SK-N-MC (cell line): ENCODE measurements at regions not wholly inside any gene's neighbourhood (a gene's known extent, or its start where the extent isn't known, plus 50 kb on each side); places are given as distances from the start of the nearest gene placed in this dataset.

Source experiments
- DNase-seq: peaks from one replicate; pipeline ENCODE4 v3.0.0-alpha.2; 2011; ENCODE audit warnings: low read depth, low spot score
- H3K27ac ChIP-seq: fragments of 200-600 bp; sonication (generic); 2 replicates; pipeline ENCODE4 v1.5.1; 2016; ENCODE audit warnings: mixed run types
- H3K36me3 ChIP-seq: fragments of 200-600 bp; sonication (generic); 2 replicates; pipeline ENCODE4 v1.6.1; 2017; ENCODE audit warnings: antibody characterized with exemption, low read length, mixed read lengths; ENCODE audit not compliant: insufficient read depth
- H3K4me3 ChIP-seq: fragments of 200-600 bp; sonication (generic); 2 replicates; pipeline ENCODE4 v1.5.1; 2016
- H3K9ac ChIP-seq: fragments of 200-600 bp; sonication (generic); 2 replicates; pipeline ENCODE4 v1.8.0; 2017; ENCODE audit warnings: mixed run types, mixed read lengths; ENCODE audit not compliant: insufficient read length
- H3K9me3 ChIP-seq: fragments of 200-600 bp; sonication (generic); 2 replicates; pipeline ENCODE4 v1.6.1; 2017; ENCODE audit warnings: low read depth, mild to moderate bottlenecking, antibody characterized with exemption, low read length, moderate library complexity, mixed read lengths
- EZH2 ChIP-seq: fragments of 200-600 bp; sonication (generic); IDR thresholded peaks from one replicate; pipeline ENCODE4 v1.6.1; 2017; ENCODE audit warnings: antibody characterized with exemption
- FOXP2 ChIP-seq: optimal IDR thresholded peaks from 2 replicates; pipeline ENCODE3; 2011; ENCODE audit warnings: mild to moderate bottlenecking, moderate library complexity; ENCODE audit not compliant: insufficient read depth; ENCODE audit errors: extremely low read length, control extremely low read depth
- POLR2AphosphoS5 ChIP-seq: IDR thresholded peaks from 2 replicates; pipeline ENCODE4 v1.6.1; 2012; ENCODE audit warnings: mild to moderate bottlenecking, low read depth, low read length, borderline replicate concordance

DNA sequence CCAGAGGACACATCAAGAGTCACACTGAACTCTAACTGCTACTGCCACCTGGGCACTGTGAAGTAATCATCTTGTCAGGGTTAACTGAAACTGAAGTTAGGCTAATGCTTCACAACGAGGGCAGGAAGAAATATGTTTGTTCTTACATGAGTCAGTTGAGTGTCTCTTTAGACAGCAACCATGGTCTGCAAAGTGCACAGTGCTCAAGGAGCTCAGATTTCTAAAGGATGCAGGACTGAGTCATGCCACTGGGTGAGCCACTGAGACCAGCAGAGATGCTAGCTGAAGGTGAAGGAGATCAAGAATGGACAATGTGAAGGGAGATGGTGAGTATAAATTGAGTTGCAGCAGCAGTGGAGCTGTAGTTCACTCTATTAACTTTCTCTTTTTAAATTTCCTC is 76.0 kb upstream of the CTTNBP2 start:
- no peak overlapping the region for H3K4me3 ChIP-seq
- H3K9me3 ChIP-seq, result no peaks in the 10 kb centered on the region
- TF ChIP-seq EZH2 (no peak), POLR2AphosphoS5 (no peak), FOXP2 (no peak)
- no peak for DNase-seq
- no peaks in the 10 kb centered on the region for H3K36me3 ChIP-seq
- H3K27ac ChIP-seq, result no peak overlapping the region
- no peak overlapping the region for H3K9ac ChIP-seq

DNA sequence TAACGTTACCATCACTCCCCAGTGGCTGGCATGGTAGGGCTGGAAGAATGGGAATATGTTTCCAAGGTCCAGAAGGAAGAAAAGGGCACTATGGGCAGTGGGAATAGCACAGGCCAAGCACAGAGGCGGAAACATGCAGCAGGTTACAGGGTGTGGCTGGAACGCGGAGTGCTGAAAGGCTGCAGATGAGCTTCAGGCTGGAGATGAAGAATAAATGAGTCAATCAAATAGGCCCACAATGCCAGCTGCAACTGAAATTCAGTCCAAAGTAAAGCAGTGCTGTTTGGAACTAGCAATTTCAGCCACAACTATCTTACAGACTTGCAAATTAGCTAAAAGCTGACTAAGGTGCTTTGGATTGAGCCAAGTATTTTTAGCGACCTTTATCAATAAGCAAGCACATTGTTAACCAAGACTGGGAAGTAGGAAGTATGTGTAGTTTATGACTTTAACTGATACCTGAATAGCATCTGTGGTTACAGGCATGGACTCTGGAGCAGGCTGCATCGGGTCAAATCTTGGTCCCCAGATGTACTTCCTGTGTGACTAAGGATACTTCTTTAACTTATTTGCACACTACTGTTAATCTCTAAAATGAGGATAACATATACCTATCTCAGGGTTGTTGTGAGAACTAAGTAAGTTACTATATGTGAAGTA is 77.5 kb upstream of the CTTNBP2 start:
- H3K36me3 ChIP-seq, result no peaks in the 10 kb centered on the region
- no peaks in the 10 kb centered on the region for H3K9me3 ChIP-seq
- no peak for DNase-seq
- TF ChIP-seq POLR2AphosphoS5 (no peak), EZH2 (no peak), FOXP2 (no peak)
- H3K27ac ChIP-seq, result no peak overlapping the region
- no peak overlapping the region for H3K9ac ChIP-seq
- H3K4me3 ChIP-seq, result no peak overlapping the region

DNA sequence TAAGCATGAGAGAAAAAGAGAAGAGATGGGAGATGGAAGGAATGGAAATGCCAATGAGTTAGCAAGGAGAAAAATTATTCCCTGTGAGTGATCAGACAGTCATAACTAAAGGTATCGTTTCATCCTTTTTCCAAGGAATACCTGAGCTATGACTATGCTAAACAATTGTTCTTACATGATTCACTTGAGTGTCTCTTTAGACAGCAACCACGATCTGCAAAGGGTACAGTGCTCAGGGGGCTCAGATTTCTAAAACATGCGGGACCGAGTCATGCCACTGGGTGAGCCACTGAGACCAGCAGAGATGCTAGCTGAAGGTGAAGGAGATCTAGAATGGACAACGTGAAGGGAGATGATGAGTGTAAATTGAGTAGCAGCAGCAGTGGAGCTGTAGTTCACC is 78.0 kb upstream of the CTTNBP2 start:
- Histone ChIP-seq H3K9me3 (no peaks in the 10 kb centered on the region), H3K27ac (no peak overlapping the region), H3K9ac (no peak overlapping the region), H3K36me3 (no peaks in the 10 kb centered on the region), H3K4me3 (no peak overlapping the region)
- no peak for TF ChIP-seq POLR2AphosphoS5
- TF ChIP-seq EZH2, result no peak
- TF ChIP-seq FOXP2, result no peak
- no peak for DNase-seq

DNA sequence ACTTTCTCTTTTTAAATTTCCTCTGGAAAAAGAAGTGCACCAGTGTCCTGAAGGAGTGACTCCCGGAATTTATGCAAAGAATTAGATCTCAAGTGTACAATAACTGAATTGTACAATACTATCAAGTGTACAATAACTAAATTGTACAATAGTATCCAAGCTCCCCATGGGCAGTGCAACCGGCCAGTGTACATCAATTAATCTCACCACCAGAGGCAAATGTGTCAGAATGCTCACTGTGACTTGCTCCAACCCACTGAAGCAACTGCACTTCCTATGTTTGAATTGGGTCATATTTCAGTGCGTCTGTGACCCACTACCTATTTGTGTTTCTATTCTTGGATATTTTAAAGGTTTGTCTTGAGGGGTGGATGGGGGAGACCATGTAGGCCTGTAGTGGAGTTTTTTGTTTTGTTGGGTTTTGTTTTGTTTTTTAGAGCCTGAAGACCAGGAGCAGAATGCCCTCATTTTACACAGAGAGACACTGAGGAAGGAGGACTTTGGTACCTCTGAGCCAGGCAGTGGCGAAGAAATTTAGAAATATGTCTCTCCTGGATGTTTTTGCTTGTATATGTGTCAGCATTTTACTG is 78.5 kb upstream of the CTTNBP2 start:
- TF ChIP-seq EZH2, result no peak
- TF ChIP-seq POLR2AphosphoS5, result no peak
- TF ChIP-seq FOXP2, result no peak
- Histone ChIP-seq H3K9me3 (no peaks in the 10 kb centered on the region), H3K4me3 (no peak overlapping the region), H3K27ac (no peak overlapping the region), H3K9ac (no peak overlapping the region), H3K36me3 (no peaks in the 10 kb centered on the region)
- no peak for DNase-seq

DNA sequence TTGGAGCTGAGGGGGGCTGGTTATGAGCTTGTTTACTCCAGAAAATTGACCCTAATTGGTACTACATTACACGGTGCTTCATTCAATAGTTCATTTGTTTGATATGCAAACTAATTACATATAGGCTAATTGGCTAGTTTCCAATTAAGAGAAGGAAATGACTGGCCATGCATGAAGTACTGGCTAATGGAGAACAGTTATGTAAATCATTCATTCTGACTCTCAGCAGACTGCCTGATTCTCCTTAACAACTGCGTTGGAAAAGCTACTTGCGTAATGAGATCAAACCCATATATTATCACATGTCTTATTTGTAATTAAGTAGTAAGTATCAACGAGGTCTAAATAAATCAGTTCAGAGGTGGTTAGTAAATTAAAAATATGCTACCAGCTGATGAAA is 81.8 kb upstream of the CTTNBP2 start:
- Histone ChIP-seq H3K9ac (no peak overlapping the region), H3K36me3 (no peaks in the 10 kb centered on the region), H3K27ac (no peak overlapping the region), H3K4me3 (no peak overlapping the region), H3K9me3 (no peaks in the 10 kb centered on the region)
- TF ChIP-seq EZH2 (no peak), FOXP2 (no peak), POLR2AphosphoS5 (no peak)
- DNase-seq, result no peak

DNA sequence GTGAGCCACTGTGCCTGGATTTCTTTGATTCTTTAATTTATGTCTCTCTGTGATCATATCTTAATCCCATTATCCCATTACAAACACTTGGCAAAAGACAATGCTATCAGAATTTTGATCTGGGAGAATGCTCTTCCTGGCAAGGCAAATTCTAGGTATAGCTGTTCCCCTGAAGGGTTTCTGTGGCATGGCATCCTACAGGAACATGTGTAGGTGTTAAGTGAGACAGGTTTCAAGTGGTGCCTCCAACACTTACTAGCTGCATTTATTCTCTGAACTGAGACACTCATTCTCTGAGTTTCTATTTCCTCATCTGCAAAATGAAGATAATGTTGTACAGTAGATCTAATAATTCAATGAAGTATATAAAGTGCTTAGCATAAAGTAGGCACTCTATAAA is 87.1 kb upstream of the CTTNBP2 start:
- Histone ChIP-seq H3K9ac (no peak overlapping the region), H3K9me3 (no peaks in the 10 kb centered on the region), H3K27ac (peak overlapping the region; percentile 95), H3K4me3 (no peak overlapping the region), H3K36me3 (no peaks in the 10 kb centered on the region)
- TF ChIP-seq EZH2 (no peak), FOXP2 (no peak), POLR2AphosphoS5 (no peak)
- DNase-seq, result no peak

DNA sequence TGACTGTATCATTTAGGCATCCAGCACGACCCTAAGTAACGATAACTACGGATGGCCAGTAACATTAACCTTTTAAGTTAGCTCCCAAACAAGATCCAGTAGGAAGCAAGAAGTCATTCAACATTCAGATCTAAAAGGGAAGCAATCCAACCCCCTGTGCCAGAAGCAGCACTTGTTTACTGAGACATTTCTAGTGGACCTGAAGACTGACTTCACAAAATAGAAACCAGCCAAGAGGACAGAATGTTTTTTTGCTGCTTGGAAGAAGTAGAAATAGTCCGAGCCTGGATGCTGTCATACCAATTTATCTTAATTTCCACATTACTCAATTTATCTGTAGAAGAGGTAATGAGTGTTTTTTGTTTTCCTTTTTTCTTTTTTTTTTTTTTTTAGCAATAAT is 88.0 kb upstream of the CTTNBP2 start:
- H3K36me3 ChIP-seq, result no peaks in the 10 kb centered on the region
- no peak overlapping the region for H3K4me3 ChIP-seq
- H3K9me3 ChIP-seq, result no peaks in the 10 kb centered on the region
- H3K27ac ChIP-seq, result peak overlapping the region; percentile 95
- DNase-seq, result no peak
- TF ChIP-seq POLR2AphosphoS5, result no peak
- TF ChIP-seq EZH2, result no peak
- no peak overlapping the region for H3K9ac ChIP-seq

DNA sequence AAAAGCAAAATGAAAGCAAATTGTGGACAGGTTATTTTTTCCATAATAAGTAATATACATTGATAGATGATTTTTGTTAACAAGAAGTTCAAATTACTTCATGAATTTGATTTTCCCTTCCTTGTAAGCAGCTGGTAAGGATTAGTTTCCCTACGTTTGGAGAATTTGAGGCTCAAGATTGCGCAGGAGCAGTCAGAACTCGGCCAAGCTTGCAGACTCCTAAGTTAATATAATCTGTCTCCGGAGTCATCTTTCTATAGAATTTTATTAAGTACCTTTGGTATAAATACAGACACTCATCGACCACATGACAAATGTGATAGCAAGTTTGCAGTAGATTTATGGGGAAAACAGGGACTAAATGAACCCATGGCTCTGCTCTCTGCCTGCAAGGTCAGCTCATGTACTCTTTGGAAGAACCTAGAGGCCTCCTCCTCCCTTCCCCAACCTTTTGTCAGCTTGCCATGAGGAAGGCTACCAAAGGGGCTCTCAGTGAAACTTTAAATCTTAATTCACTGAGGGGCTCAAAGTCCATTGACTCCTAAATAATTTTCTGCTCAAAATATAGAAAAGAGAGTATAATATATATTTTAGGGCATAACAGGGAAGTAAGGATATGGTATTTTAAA is 89.2 kb upstream of the CTTNBP2 start:
- no peak for DNase-seq

More for the DNA sequence above, 89.2 kb upstream of the CTTNBP2 start:
- Histone ChIP-seq H3K9ac (peak overlapping the region; percentile 34), H3K4me3 (peak overlapping the region; percentile 32), H3K9me3 (no peaks in the 10 kb centered on the region), H3K36me3 (no peaks in the 10 kb centered on the region), H3K27ac (peak overlapping the region; percentile 95)
- TF ChIP-seq POLR2AphosphoS5 (no peak), FOXP2 (no peak), EZH2 (no peak)
